Smooth muscle cell (in vitro differentiated cells): ENCODE measurements at regions not wholly inside any gene's neighbourhood (a gene's known extent, or its start where the extent isn't known, plus 50 kb on each side); places are given as distances from the start of the nearest gene placed in this dataset.

Experiments used
- DNase-seq: peaks from one replicate; lab custom pipeline; 2025; ENCODE audit not compliant: unreplicated experiment; lab: John Stamatoyannopoulos, UW
- H2AFZ ChIP-seq: fragments of 200-600 bp; sonication (generic); 2 replicates; pipeline ENCODE4 v1.6.0; 2016; ENCODE audit warnings: antibody characterized with exemption, low read depth, mild to moderate bottlenecking
- H3F3A ChIP-seq: fragments of 200-600 bp; sonication (generic); 2 replicates; pipeline ENCODE4 v1.6.0; 2017; ENCODE audit warnings: antibody characterized with exemption, low read depth
- H3K27ac ChIP-seq: fragments of 200-600 bp; sonication (generic); 2 replicates; pipeline ENCODE4 v1.5.1; 2016; ENCODE audit warnings: low read depth, mild to moderate bottlenecking
- H3K27me3 ChIP-seq: fragments of 200-600 bp; sonication (generic); 2 replicates; pipeline ENCODE4 v1.6.1; 2016; ENCODE audit warnings: low read depth, mild to moderate bottlenecking
- H3K36me3 ChIP-seq: fragments of 200-600 bp; sonication (generic); 2 replicates; pipeline ENCODE4 v1.5.1; 2016; ENCODE audit warnings: low read depth
- H3K4me1 ChIP-seq: fragments of 200-600 bp; sonication (generic); 2 replicates; pipeline ENCODE4 v1.5.1; 2016; ENCODE audit warnings: low read depth
- H3K4me2 ChIP-seq: fragments of 200-600 bp; sonication (generic); 2 replicates; pipeline ENCODE4 v1.6.0; 2016; ENCODE audit warnings: mild to moderate bottlenecking
- H3K4me3 ChIP-seq: fragments of 200-600 bp; sonication (generic); 2 replicates; pipeline ENCODE4 v1.5.1; 2016; ENCODE audit warnings: mild to moderate bottlenecking
- H3K79me2 ChIP-seq: fragments of 200-600 bp; sonication (generic); 2 replicates; pipeline ENCODE4 v1.6.0; 2016; ENCODE audit warnings: low read depth, mild to moderate bottlenecking
- H3K9ac ChIP-seq: fragments of 200-600 bp; sonication (generic); 2 replicates; pipeline ENCODE4 v1.6.0; 2016; ENCODE audit warnings: low read depth
- H3K9me3 ChIP-seq: fragments of 200-600 bp; sonication (generic); replicated peaks from 2 replicates; pipeline ENCODE4 v1.5.1; 2016; ENCODE audit warnings: low read depth
- H4K20me1 ChIP-seq: fragments of 200-600 bp; sonication (generic); 2 replicates; pipeline ENCODE4 v1.6.0; 2016; ENCODE audit warnings: low read depth
- CTCF ChIP-seq: fragments of 200-600 bp; sonication (generic); IDR thresholded peaks from 2 replicates; pipeline ENCODE4 v1.5.1; 2017; ENCODE audit warnings: borderline replicate concordance, mild to moderate bottlenecking, antibody characterized with exemption; ENCODE audit not compliant: insufficient read depth, poor library complexity, severe bottlenecking
- WGBS: methylation state at CpG from one replicate; pipeline ENCODE4 v1.1.7; 2016; ENCODE audit warnings: low lambda C conversion rate; 5-methylcytosine and 5-hydroxymethylcytosine counted together

DNA sequence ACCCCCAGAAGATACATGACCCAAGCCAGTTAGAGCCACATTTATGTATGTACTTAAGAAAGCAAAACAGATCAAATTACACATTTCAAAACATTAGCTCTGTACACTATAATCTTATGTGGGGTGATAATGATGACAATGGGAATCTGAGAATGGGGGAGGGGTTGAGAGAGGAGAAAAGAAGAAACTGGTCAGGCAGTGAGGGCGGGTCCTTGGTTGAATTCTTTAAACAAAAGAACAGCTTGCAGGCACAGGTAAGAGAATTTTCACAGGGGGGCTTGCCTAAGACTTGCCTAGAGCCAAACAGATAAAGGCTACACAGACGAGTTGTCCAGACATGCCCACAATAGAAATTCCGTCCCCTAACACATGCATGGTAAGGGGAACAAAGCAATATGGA, 76.8 kb upstream of the PTER start:
- H3K4me3 ChIP-seq: no peak overlapping the region
- no peaks in the 10 kb centered on the region for H3K79me2 ChIP-seq
- 80% methylated on average over 3 of the region's 3 CpGs for WGBS
- no peaks in the 10 kb centered on the region for H3K36me3 ChIP-seq
- peaks cover 3% of the 10 kb centered on the region for H3K4me1 ChIP-seq
- no peak for DNase-seq
- no peaks in the 10 kb centered on the region for H4K20me1 ChIP-seq
- TF ChIP-seq CTCF: no peak
- no peak overlapping the region for H3K9ac ChIP-seq
- no peak overlapping the region for H3K27ac ChIP-seq
- no peaks in the 10 kb centered on the region for H3F3A ChIP-seq
- no peaks in the 10 kb centered on the region for H3K9me3 ChIP-seq
- no peak overlapping the region for H3K4me2 ChIP-seq
- H3K27me3 ChIP-seq: no peaks in the 10 kb centered on the region
- no peak overlapping the region for H2AFZ ChIP-seq

- Histone ChIP-seq H3K9me3 (no peaks in the 10 kb centered on the region), H4K20me1 (no peaks in the 10 kb centered on the region), H3K9ac (no peak overlapping the region), H3K4me1 (peaks cover 3% of the 10 kb centered on the region), H3K27me3 (no peaks in the 10 kb centered on the region), H2AFZ (no peak overlapping the region), H3K79me2 (no peaks in the 10 kb centered on the region), H3K4me3 (no peak overlapping the region), H3K27ac (no peak overlapping the region), H3K4me2 (no peak overlapping the region), H3K36me3 (no peaks in the 10 kb centered on the region), H3F3A (no peaks in the 10 kb centered on the region)
- TF ChIP-seq CTCF: no peak
- DNase-seq: no peak
Observed at GRCh38 chr10:16360425-16360824, 76.4 kb upstream of the PTER start.

GRCh38 chr10:16361086-16361485, 75.7 kb upstream of the PTER start:
- Histone ChIP-seq H3K27ac (no peak overlapping the region), H3K27me3 (no peaks in the 10 kb centered on the region), H3K4me1 (peaks cover 3% of the 10 kb centered on the region), H3F3A (no peaks in the 10 kb centered on the region), H3K9me3 (no peaks in the 10 kb centered on the region), H3K4me3 (no peak overlapping the region), H2AFZ (no peak overlapping the region), H3K36me3 (no peaks in the 10 kb centered on the region), H4K20me1 (no peaks in the 10 kb centered on the region), H3K79me2 (no peaks in the 10 kb centered on the region), H3K4me2 (no peak overlapping the region), H3K9ac (no peak overlapping the region)
- no peak for DNase-seq
- no peak for TF ChIP-seq CTCF
- 91% methylated on average over 3 of the region's 3 CpGs for WGBS

GRCh38 chr10:16363741-16364140, 73.1 kb upstream of the PTER start:
- Histone ChIP-seq H3K4me1 (peaks cover 3% of the 10 kb centered on the region), H2AFZ (no peak overlapping the region), H3K36me3 (no peaks in the 10 kb centered on the region), H3K27me3 (no peaks in the 10 kb centered on the region), H3K27ac (no peak overlapping the region), H3K9me3 (no peaks in the 10 kb centered on the region), H3K4me3 (no peak overlapping the region), H3K9ac (no peak overlapping the region), H3F3A (no peaks in the 10 kb centered on the region), H3K79me2 (no peaks in the 10 kb centered on the region), H3K4me2 (no peak overlapping the region), H4K20me1 (no peaks in the 10 kb centered on the region)
- no peak for TF ChIP-seq CTCF
- WGBS: 89% methylated on average over 8 of the region's 8 CpGs
- DNase-seq: no peak
